Activated CD4-positive, alpha-beta T cell treated with anti-CD3 and anti-CD28 coated beads for 24 hours (primary cell): ENCODE measurements at regions not wholly inside any gene's neighbourhood (a gene's known extent, or its start where the extent isn't known, plus 50 kb on each side); places are given as distances from the start of the nearest gene placed in this dataset.

Experiments
- DNase-seq, 2 donors: peaks; one replicate each; pipeline ENCODE4 v3.0.0-alpha.2; 2020; ENCODE audit warnings: low read depth in 2 of 2

DNA sequence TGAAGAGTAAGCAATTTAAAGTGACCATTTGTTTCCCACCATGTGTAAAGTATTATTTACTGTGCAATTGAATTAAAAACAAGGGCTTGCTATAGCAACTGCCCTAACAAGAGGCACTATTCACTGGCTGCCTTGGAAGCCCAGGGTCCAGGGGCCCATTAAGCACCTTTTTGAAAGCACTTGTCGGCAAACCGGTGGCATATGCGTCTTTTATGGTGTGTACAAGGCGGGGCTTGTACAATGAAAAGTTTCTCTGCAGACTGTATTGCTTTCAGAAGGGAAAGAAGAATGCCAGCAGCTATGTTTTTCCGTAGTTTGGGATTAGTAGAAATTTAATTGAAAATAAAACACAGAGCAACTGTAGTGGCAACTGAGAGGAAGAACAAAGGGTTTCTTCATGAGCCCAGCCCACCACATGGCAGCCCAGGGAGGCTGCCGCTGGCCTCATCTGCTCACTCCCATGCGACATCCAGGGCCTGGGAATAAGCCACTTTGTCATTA, 279.5 kb upstream of the PARD3B start:
- DNase-seq = no peak

DNA sequence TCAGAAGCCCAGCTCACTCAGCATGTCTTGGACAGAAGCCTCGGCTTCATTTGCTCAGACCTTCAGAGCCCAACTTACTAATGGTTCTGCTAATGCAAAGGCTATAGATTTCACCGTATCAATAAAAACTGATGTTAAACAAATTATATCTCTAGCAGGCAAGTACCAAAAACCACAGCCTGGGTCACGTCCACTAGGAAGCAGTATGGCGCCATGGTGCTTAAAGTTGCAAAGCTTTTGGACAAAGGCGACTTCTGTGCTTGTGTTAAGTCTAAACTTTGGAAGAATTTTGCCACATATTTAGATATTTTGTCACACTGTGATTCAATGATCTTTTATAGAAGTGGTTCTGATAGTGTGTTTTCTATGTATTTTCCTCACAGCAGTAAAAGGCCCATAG, 276.8 kb upstream of the PARD3B start:
- DNase-seq = no peak

DNA sequence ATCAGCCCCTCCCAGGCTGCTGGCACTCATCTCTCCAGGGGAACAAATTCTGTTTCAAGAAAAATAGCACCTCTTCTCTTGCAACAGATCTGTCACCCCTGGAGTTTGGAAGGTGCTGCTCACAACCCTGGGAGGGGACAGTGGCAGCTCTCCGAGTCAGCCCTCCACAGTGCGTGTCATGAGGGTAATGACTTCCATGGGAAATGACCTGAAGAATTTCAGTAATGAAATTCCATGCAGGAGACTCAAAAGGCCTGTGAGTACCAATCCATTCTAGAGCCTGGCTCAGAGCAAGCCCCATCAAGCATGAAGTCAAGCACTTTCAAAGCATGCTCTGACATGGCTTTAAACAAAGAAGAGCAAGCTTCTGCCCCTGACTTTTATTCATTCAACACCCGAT, 276.3 kb upstream of the PARD3B start:
- no peak for DNase-seq

DNA sequence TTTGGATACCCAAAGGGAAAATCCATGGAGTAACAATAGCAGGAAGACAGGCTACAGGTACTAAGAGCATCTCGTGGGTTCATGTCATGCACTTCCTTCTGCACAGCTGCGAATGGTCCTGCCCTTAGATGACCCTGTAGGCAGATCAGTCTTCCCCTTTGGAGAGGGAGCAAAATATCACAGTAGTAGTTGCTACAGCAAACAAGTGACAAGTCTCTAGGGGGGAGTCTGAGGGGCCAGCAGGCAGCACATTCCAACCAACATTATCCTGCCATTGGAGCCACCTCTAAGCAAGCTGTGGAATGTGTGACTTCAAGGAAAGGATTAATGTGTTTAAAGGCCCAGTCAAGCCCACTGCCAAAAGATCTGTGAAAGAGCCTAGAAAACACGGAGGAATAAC, 273.2 kb upstream of the PARD3B start:
- no peak for DNase-seq

DNA sequence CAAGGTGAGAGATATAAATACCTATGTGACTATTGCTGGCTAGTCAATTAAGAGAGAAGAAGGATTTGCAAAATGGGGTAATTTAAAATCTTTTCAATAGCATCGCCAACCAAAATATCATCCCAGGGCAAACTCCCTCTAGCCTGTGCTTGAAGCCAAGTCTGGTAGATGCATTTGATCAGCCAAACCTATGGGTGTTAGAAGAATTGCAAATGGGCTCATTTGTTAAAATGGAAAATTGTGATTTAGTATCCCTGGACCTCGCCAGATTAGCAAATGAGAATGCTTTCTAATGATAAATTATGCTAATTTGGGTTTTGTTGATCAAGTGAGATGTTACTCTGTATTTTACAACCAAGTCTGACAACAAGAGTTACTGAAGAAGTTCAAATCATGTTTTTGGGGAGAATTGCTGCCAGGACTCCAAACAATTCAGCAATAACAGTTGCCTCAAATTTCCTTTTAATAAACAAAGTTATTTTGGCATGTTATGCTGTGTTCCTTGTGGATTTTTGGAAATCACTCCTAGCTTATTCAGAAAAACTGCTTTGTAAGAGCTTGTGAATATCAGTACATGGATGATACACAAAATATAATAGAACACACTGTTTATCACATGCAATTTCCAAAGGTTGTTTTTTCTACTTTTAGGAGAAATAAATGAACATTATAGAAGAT, 272.5 kb upstream of the PARD3B start:
- no peak for DNase-seq

DNA sequence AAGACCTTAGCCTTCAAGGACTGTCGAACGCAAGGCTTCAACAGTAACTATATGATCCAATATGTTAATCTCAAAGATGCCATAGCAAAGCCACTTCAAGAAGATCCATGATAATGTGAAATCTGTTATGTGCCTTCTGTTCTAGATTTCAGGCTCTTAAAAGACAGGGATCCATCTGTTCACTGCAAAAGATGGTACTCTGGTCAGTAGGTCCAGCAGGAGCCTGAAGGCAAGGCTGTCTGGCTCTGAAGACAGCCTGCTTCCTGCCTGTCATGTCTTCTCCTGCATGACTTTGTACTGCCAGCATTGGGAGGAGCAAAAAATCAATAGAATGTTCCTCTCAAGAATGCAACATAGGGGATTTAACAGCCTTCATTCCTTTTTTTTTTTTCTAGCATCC, 270.8 kb upstream of the PARD3B start:
- no peak for DNase-seq

DNA sequence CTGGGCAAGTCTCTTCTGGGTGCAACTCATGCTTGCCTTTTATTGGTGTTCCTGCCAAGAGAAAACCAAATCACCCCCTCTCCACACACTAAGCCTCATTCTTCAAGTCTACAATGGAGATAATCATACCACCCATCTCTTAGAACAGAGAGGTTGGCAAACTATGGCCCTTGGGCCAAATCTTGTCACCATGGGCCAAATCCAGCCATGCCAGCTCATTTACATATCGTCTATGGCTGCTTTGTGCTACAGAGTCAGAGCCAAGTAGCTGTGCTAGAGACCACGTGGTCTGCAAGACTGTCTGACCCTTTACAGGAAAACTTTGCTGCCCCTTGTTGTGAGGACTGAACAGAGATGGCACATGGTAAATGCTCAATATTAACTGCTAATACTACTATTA, 270.3 kb upstream of the PARD3B start:
- DNase-seq = no peak

DNA sequence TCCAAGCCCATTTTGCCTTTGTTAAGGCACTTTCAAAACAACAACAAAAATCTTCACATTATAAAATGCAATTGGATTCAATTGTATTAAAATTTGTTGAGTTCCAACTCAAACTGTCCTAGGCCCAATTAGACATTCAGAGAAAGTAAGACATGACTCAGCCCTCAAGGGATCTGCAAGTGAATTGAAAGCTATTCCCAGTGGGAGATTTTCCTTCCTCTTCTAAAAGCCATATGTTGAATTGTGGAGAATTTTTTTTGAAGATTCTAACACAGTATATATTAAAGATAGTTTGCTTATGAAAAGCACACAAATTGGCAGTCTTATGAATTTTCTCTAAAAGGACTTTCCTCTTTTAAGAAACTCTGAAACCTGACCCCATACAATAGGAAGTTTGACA, 268.0 kb upstream of the PARD3B start:
- no peak for DNase-seq

DNA sequence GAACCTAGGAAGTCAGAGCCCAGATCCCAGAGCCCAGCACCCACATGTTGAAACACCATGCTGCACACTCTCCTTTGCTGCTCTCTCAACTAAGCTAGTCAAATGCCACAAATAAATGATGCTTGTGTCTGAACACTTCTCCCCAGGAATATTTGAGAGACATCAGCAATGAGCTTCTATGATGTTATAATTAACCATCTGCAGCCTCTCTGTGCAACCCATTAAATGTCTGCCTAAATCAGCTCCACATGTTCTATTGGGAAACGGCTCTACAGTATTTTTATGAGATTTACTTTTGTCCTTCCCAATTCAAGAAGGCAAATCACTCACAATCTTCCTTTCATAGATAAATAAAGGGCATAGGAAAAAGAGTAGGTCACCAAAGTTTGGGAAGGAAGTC, 266.8 kb upstream of the PARD3B start:
- no peak for DNase-seq

DNA sequence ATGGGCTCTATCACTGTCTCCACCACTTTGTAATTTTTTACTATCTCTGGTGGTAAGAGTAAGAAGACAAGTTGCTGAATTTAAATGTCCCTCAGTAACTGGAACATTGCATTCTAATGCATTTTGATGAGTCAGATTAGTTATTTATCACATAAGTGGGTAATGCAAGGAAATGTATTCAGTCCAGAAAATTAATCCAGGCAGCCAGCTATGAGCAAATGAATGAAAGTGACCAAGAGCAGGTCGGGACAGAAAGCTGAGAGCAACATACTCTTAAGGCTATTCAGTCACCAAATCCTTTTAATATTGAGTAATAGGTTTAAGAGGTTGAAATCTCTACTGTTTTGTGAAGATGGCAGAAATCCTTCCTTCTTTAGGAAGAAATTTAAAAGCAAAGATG, 265.5 kb upstream of the PARD3B start:
- DNase-seq = no peak

DNA sequence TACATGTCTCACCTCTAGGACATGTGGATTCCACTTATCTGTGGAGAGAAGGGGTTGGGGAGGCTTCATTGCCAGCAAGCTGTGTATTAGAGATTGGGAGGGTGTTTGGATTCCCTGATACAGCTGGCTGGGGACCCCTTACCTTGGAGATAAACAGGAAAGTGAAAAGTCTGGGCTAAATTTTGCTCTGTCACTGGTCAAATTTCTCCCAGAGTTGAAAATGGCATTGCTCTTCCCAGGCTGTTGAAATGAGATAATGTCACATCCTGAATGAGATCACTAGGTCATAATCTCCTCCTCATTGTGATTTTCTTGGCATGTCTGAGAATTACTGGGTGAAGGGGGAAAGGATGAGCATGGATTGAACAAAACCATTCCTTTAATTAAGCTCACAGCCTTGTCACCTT, 265.0 kb upstream of the PARD3B start:
- no peak for DNase-seq

DNA sequence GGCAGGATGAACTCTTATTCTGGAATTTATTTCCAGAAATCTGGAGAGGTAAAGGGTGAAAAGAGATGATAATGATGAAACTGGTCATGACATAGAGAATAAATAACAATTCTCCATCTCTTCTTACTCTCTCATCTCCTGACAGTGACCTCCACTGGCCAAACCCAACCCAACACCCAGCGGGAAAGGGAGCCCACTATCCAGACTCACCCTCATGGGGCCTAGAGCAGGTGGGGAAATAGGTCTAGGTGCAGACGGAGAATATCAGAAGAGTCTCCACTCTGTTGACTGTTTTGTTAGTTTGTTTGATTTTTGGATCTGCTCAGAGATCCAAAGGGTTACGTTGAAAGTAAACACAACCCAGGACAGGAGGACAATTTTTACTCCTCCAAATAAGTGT, 263.2 kb upstream of the PARD3B start:
- no peak for DNase-seq

DNA sequence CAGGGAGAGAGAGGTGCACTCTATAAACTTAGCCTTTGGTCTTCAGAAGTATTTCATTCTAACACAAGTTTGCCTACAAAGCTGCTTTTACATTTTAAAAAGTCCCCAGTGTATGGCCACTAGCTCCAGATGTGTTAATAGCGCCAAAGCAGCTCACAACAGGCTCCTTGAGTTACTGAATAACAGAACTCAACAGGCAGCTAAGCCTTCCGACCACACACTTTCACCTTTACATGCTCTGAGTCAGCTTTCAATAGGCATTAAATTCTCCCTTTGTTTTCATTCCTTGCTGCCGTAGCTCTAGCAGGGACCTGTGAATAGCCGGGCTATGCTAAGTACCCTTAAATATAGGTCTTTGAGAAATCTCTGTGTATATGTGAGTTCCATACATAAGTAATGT, 262.8 kb upstream of the PARD3B start:
- no peak for DNase-seq

DNA sequence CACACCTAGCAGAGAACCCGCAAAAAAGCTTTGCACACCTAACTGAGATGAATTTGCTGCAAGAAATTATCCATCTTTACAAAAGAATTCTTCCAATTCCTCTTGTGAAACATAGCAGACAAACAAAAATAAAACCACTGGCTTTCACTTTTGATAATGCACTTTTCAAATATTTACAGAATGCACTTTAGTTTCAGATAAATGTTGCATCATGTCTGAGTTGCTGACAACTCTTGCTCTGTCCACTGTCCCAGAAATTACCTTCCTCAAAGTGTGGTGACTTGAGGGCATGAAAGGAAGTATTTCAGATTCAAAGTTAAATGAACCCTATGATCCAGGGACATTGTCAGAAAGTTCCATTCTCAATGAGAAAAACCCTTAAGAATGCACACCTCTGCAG, 256.2 kb upstream of the PARD3B start:
- DNase-seq = no peak

DNA sequence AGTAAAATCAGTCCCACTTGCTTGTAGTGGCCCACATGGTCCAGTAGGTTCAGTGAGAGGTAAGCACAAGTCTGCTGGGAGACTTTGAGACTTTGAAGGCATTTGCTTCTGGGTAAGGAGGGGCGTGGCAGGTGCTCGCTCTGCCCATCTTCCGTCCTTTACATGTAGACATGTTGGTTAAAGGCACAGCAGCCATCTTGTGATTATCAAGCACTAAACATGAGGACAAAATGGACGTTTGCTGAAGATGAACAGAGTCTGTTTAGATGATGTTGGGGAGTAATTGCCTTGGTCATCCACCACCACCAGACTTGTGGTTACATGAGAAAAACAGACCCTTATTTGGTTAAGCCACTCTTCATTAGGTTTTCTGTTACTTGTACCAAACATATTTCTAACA, 252.8 kb upstream of the PARD3B start:
- no peak for DNase-seq

DNA sequence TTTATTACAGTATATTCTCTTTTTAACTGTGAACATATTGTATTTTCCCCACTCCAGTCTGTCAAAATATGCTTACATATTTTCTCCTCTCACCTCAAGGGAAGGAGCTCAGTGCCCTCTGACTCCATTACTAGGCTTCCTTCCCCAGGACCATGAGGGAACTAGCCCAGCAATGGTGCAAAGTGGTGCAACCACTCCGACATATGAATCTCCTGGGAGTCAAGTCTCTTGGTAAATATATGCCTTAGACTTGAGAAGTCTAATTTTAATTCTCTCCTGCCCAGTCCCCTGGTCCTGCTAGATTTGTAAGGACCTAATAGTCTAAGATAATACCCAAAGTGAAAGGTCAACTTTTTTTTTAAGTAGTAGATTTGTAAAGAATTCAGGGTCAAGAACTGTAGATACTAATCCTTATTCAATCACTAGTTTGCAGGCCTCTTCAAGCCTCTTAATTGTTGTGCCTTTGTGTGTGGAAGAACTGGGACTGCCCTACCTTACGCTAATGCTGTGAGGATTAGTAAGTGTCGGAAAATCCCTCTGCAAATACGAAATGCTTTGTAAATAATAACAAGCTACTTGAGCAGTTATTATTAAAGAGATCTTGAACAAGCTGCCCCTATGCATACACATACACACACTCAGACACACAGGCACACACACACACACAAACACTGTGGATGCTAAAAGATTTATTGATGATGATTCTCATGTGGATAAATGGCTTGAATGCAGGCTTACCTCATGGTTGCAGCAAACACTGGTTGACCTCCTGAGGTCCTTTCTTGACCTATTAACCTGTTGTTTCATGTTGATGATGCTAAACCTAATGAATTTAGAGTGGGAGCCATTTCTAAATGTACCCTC, 251.2 kb upstream of the PARD3B start:
- DNase-seq = no peak

DNA sequence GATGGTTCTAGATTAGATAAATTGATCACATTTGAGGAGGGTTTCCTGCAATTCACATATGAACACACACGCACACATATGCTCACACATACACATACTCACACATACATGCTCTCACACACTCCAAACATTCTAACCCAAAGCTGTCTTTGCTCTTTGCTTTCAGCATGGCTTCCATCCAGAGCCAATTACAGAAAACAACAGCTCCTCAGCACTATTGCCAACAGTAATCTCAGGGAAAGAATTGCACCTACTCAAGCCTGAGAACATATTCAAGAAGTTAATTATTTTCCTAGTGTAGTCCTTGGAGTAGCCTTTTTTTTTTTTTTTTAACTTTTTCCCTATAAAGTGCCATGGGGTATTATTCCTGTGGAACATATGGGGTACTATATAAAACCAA, 246.9 kb upstream of the PARD3B start:
- DNase-seq = no peak

DNA sequence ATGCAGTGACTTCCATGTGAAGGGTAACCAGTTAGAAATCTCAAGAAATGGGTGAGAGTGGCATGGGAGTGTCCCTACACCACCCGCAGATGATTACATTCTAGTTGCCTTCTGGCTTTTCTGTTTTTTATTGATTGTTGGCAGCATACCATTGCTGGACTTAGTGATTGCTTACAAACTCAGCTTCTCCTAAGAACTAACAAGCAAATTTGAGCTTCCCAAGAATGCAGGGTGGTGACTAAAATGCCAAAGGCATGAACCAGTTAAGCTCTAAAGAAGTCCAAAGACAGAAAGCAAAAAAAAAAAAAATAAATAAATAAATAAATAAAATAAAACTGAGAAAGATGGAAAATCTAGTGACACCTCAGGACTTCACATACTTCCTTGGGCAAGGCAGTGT, 245.5 kb upstream of the PARD3B start:
- no peak for DNase-seq

DNA sequence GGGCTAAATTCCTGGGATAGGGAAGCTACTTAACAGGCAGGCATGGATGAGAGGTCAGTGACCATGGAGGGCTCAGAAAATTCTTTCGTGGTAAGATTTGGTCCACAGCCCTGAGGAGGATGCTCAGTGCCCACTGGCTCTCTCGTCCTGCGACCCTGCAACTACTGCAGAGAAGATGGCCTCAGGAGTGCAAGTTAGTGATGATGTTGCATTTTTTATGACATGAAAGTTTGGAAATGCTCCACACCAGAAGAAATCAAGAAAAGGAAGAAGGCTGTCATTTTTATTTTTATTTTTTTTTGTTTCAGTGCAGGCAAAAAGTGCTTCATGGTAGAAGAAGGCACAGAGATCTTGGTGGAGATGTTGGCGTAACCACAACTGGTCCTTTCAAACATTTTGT, 238.6 kb upstream of the PARD3B start:
- DNase-seq = no peak

DNA sequence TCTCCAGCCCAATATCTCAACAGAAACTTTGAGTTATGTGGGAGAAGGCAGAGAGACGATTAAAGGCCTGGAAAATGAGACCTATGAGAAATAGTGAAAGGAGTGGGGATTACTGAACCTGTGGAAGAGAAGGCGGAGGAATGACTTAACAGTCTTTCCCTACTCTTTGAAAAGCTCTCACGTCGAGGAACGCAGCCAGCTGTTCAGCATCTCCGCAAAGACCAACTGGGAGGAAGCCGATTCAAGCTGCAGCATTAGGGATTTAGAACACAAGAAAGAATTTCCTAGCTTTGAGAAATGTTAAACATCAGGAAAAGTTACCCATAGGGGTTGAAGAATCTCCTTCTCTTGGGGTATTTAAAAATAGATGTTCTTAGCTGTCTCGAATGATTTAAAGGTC, 233.2 kb upstream of the PARD3B start:
- no peak for DNase-seq

DNA sequence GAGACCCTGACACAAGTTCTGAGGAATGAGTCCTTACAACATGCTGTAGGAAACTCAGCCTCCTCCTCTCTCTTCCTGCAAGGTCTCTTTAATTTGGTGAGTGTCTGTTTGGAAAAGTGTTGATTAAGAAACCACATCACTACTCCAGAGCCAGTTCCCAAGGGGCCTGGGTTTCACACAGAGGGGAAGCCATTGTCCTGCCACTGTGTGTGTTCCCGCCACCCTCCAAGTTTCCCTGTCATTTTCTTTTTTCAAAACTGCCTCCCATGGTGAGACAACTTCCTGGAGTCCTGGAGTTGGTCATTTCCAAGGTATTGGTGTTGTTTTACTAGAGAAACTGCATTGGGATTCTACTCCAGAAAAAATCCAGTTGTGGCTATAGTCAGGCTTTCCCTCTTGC, 232.0 kb upstream of the PARD3B start:
- DNase-seq = no peak

DNA sequence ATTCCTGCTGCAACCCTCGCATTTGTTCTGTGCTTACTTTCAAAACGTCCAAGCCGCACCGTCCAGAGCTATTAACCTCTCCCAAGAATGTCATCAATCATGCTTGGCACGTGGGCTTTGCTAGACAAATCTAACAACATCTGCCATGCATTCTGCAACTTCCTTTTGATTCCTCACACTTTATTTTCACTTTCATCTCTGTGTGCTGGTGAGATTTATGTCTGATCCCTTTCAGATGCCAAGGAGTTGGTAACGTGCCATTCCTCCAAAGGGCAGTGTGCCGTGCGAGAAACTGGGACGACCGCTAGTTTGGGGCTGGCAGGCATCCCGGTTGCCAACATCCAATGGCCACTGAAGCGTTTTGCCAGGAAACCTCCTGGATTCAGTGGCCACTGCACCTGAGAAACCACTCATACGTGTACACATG, 230.0 kb upstream of the PARD3B start:
- no peak for DNase-seq

DNA sequence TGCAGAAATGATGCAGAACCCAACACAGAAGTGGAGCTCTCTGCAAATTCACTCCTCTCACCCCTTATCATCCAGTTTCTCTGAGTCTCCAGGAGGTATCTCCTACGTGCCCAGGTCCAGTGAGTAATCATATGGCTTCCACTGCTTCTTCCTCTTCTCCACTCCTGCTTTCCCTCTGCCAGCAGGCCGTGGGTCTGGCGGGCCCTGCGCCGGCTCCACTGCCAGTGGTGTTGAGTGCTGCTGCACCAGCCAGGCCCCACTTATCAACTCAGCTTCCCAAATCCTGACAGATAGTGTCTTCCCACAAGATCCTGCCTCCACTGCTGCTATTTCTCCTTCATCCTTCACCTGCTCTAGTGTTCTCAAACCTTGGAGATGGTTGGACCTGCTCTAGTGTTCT, 227.6 kb upstream of the PARD3B start:
- DNase-seq = no peak
